Cardiac septum (tissue), 1 donor: ENCODE measurements at regions not wholly inside any gene's neighbourhood (a gene's known extent, or its start where the extent isn't known, plus 50 kb on each side); places are given as distances from the start of the nearest gene placed in this dataset.
"Not testable (repeated sequence)": the region's sequence is repeated elsewhere in the genome, so short reads cannot be mapped to it uniquely, and the experiment has no call there.

Experiments
- DNase-seq: peaks from one replicate; pipeline ENCODE4 v3.0.0-alpha.2; 2020; ENCODE audit warnings: low spot score
- intact Hi-C: fragments of 100-400 bp; cut with DNase I; formaldehyde crosslinking; loops from one replicate; pipeline ENCODE4 v1.14.0; 2022
- donor health status: DM: no; HTN: no; CAD: no.

- intact Hi-C loops = no loop called here
- DNase-seq = no peak
These were observed 1640.7 kb downstream of the C4orf33 start for GRCh38 chr4:130736436-130737185.

- intact Hi-C loops = no loop called here
- no peak for DNase-seq
These were observed 1642.3 kb downstream of the C4orf33 start for GRCh38 chr4:130738233-130738632.

GRCh38 chr4:130747842-130748241, 1651.9 kb downstream of the C4orf33 start:
- intact Hi-C loops = no loop called here
- DNase-seq = no peak

GRCh38 chr4:130753926-130754325, 1658.0 kb downstream of the C4orf33 start:
- DNase-seq = no peak
- intact Hi-C loops = no loop called here

DNA sequence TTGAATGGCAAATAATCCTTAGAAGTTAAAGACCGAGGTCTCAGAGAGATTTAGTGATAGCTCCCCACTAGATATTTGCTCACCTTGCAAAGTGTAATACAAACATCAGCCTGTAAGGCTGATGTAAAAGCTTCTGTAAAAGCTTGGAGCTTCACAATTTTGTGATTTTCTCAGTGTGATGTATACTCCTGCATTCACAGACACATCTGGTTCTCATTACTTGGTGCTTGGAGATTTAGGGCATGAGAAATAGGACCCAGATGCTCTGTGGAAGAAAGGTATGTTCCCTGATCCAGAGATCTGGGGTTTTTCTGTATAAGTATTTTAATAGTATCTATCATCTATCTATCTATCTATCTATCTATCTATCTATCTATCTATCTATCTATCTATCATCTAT, 1664.3 kb downstream of the C4orf33 start:
- intact Hi-C loops = no loop called here
- DNase-seq = no peak

- intact Hi-C loops, DNase-seq: not testable (repeated sequence)
These were observed 1671.4 kb downstream of the C4orf33 start for GRCh38 chr4:130767384-130767783.

DNA sequence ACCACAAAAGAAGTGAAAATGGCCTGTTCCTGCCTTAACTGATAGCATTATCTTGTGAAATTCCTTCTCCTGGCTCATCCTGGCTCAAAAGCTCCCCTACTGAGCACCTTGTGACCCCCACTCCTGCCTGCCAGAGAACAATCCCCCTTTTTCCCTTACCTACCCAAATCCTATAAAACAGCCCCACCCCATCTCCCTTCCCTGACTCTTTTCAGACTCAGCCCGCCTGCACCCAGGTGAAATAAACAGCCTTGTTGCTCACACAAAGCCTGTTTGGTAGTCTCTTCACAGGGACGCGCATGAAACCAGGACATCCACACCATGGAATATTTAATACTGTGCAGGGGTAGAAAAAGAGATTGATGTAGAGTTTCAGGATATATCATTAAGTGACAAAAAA, 1677.0 kb downstream of the C4orf33 start:
- intact Hi-C loops, DNase-seq: not testable (repeated sequence)

GRCh38 chr4:130808492-130808891, 1712.5 kb downstream of the C4orf33 start:
- DNase-seq = no peak
- intact Hi-C loops = no loop called here

GRCh38 chr4:130812117-130812765, 1716.3 kb downstream of the C4orf33 start:
- intact Hi-C loops = no loop called here
- DNase-seq = no peak

DNA sequence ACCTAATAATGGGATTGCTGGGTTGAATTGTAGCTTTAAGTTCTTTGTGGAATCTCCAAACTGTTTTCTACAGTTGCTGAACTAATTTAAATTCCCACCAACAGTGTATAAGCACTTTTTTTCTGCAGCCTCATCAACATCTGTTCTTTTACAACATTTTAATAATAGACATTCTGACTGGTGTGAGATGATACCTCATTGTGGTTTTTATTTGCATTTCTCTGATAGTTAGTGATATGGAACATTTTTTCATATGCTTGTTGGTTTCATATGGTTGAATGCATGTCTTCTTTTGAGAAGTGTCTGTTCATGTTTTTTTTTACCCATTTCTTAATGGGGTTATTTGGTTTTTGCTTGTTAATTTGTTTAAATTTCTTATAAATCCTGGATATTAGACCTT, 1718.9 kb downstream of the C4orf33 start:
- DNase-seq = no peak
- intact Hi-C loops = no loop called here

GRCh38 chr4:130820448-130820847, 1724.5 kb downstream of the C4orf33 start:
- intact Hi-C loops = no loop called here
- no peak for DNase-seq

- no peak for DNase-seq
- intact Hi-C loops = no loop called here
These were observed 1729.3 kb downstream of the C4orf33 start for GRCh38 chr4:130825284-130825683.

DNA sequence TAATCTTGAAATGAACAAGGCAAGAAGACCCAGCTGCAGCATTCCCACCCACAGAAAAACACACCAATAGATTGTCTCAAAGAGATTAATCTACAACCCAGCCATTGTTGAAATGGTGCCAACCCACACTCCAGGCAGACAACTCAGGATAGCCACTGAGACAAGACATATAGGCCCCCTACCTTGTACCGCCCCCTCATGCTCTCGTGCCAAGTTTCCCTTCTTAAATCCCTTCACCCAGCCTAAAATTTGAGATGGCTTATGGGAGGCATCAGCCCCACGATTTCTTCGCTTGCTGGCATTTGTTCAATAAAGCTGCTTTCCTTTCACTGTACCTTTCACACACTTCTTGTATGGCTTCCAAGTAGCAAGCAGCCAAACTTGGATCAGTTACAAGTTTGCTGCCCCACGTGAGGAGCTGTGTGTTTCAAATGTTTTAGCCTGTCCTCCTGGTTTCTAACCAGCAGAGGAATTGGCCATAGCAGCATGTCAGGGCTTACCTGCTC, 1754.1 kb downstream of the C4orf33 start:
- intact Hi-C loops = no loop called here
- DNase-seq = no peak

- intact Hi-C loops = no loop called here
- no peak for DNase-seq
These were observed 1755.2 kb downstream of the C4orf33 start for GRCh38 chr4:130851107-130851506.

DNA sequence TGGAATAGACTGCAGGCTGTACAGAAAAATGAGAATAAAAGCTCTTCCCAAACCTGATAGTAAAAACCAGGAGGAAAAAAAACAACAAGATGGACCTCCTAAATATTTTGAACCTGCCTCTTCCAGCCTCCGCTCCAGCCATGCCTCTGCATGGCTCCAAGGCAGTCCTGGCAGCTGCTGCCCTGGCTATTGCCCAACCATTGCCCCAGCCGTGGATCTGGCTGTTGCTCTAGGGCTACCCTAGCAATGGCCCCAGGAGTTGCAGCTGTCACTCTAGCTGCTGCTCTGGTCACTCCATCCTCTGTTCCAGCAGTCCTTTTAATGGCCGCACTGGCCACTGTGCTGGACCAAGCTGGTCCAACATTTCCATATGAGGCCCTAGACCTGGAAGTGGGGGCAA, 1756.0 kb downstream of the C4orf33 start:
- intact Hi-C loops = no loop called here
- no peak for DNase-seq

DNA sequence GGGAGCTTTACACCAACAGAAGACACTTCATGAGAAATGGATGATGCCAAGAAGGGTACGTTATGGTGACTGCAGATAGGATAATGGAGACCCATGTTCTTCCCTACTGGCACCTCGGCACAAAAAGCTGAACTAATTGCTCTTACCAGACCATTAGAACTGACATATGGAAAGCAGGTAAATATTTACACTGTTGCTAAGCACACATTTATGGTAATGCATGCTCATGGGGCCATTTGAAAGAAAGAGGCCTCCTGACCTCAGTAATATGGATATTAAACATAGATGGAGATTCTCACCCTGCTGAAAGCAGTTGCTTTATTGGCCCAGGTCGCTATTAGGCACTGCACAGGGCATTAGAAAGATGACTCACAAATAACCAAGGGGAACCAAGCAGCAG, 1759.6 kb downstream of the C4orf33 start:
- intact Hi-C loops = no loop called here

DNA sequence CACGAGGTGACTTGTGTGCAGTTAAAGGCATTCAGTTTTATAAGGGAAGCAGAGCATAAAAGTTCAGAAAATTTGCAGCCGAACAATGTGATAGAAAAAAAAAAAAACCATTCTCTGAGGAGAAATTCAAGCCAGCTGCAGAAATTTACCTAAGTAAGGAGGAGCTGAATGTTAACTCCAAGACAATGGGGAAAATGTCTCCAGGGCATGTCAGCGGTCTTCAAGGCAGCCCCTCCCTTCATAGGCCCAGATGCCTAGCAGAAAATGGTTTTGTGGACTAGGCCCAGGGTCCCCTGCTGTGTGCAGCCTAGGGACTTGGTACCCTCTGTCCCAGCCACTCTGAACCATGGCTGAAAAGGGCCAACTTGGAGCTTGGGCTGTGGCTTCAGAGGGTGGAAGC, 1764.0 kb downstream of the C4orf33 start:
- intact Hi-C loops = no loop called here
- DNase-seq = no peak

More for the DNA sequence above, 1759.6 kb downstream of the C4orf33 start:
- no peak for DNase-seq

DNA sequence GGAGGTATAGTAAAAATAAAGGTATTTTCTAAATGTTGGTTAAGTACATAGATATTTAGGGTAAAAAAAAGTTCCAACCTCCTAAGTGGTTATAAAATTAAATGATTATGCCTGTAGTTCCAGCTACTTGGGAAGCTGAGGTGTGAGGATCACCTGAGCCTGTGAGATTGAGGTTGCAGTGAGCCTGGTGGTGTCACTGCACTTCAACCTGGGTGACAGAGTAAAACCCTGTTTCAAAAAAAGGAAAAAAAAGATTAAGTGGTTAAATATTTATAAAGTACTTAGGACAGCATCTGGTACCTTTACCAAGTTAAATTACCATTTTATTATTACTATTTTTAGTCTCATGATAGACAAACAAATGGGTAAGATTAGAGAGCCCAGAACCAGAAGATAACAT, 1801.0 kb downstream of the C4orf33 start:
- no peak for DNase-seq
- intact Hi-C loops = no loop called here

GRCh38 chr4:130901321-130901720, 1805.4 kb downstream of the C4orf33 start:
- no peak for DNase-seq
- intact Hi-C loops = no loop called here

- intact Hi-C loops = no loop called here
- DNase-seq = no peak
These were observed 1827.0 kb downstream of the C4orf33 start for GRCh38 chr4:130922955-130923354.

DNA sequence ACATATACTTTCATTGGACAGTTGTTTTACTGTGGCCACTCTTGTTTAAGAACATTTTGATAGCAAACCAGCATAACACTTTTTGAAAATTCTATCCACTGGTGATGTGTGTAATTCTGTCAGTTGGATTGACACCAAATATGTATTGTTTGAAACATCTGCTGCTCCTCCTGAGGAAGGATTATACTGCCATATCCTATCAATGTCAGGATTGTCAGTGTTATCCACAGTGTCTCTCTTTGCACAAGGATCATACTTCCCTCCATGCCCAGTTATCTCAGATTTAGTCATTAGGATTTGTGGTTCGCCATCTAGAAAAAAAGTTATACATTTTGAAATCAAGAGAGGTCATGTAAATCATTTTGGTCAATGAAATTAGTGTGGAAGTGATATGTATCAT, 1859.6 kb downstream of the C4orf33 start:
- no peak for DNase-seq
- intact Hi-C loops = no loop called here
